Natural killer cell (primary cell): ENCODE measurements at regions not wholly inside any gene's neighbourhood (a gene's known extent, or its start where the extent isn't known, plus 50 kb on each side); places are given as distances from the start of the nearest gene placed in this dataset.

Experiments
- ATAC-seq, 3 donors: fragments of 150-1000 bp in 2 of 3; fragments of 200-7000 bp in 1 of 3; cut with Tn5 transposase; 1 replicate in 1 of 3; 2 replicates in 2 of 3; pipeline ENCODE4 v1.10.0; 2021; ENCODE audit warnings: mild to moderate bottlenecking in 2 of 3, moderate library complexity in 2 of 3
- DNase-seq, 2 donors: peaks; one replicate each; pipeline versions ENCODE4 v3.0.0 to v3.0.0-alpha.2; 2013 to 2021; ENCODE audit warnings: mixed read lengths in 1 of 2
- H3K27ac ChIP-seq: one replicate; pipeline ENCODE4 v1.5.1; 2013; ENCODE audit warnings: mild to moderate bottlenecking, low read length
- H3K27me3 ChIP-seq: one replicate; pipeline ENCODE4 v1.6.1; 2013; ENCODE audit warnings: low read length; ENCODE audit not compliant: control insufficient read depth, insufficient read depth
- H3K36me3 ChIP-seq: one replicate; pipeline ENCODE4 v1.6.1; 2013; ENCODE audit warnings: low read length; ENCODE audit not compliant: control insufficient read depth, insufficient read depth
- H3K4me1 ChIP-seq: one replicate; pipeline ENCODE4 v1.6.1; 2013; ENCODE audit warnings: low read length; ENCODE audit not compliant: control insufficient read depth, insufficient read depth
- H3K4me3 ChIP-seq: one replicate; pipeline ENCODE4 v1.5.1; 2013; ENCODE audit warnings: low read length
- H3K9me3 ChIP-seq: one replicate; pipeline ENCODE4 v1.6.1; 2013; ENCODE audit warnings: low read length; ENCODE audit not compliant: control insufficient read depth, insufficient read depth
- H3K27ac Mint-ChIP-seq, 2 donors: one replicate each; pipeline ENCODE4 v1.8.0; 2022; ENCODE audit warnings: mild to moderate bottlenecking in 2 of 2, mixed read lengths in 2 of 2, moderate library complexity in 1 of 2
- H3K27me3 Mint-ChIP-seq, 2 donors: one replicate each; pipeline ENCODE4 v1.8.0; 2022; ENCODE audit warnings: low read depth in 2 of 2, mixed read lengths in 2 of 2
- H3K36me3 Mint-ChIP-seq: one replicate; pipeline ENCODE4 v1.8.0; 2022; ENCODE audit warnings: mixed read lengths
- H3K4me1 Mint-ChIP-seq, 2 donors: one replicate each; pipeline ENCODE4 v1.8.0; 2022; ENCODE audit warnings: mixed read lengths in 2 of 2
- H3K4me3 Mint-ChIP-seq: one replicate; pipeline ENCODE4 v1.8.0; 2022; ENCODE audit warnings: mild to moderate bottlenecking, moderate library complexity, mixed read lengths
- H3K9me3 Mint-ChIP-seq, 2 donors: one replicate each; pipeline ENCODE4 v1.8.0; 2022; ENCODE audit warnings: mixed read lengths in 2 of 2
- CTCF ChIP-seq: fragments of 200-600 bp; IDR thresholded peaks from one replicate; pipeline ENCODE4 v1.8.0; 2022; ENCODE audit warnings: antibody characterized with exemption
- WGBS: methylation state at CpG from one replicate; pipeline ENCODE4 v1.1.7; 2013; ENCODE audit warnings: missing lambda C conversion rate; ENCODE audit not compliant: insufficient coverage; 5-methylcytosine and 5-hydroxymethylcytosine counted together
- intact Hi-C: fragments of 100-400 bp; cut with micrococcal nuclease; formaldehyde crosslinking; loops from one replicate; pipeline ENCODE4 v1.14.2; 2022

GRCh38 chr2:16324544-16324937, 341.1 kb downstream of the CYRIA start:
- intact Hi-C loops: no loop called here
- Mint-ChIP-seq H3K36me3 (no peaks in the 10 kb centered on the region), H3K4me1 (no peaks in the 10 kb centered on the region), H3K4me3 (no peak overlapping the region), H3K27ac (no peak overlapping the region), H3K27me3 (no peaks in the 10 kb centered on the region), H3K9me3 (no peaks in the 10 kb centered on the region)
- no peaks in the 10 kb centered on the region for H3K4me1 ChIP-seq
- DNase-seq (no peak), ATAC-seq (no peak)
- no peak overlapping the region for H3K27ac ChIP-seq
- no peaks in the 10 kb centered on the region for H3K27me3 ChIP-seq
- H3K4me3 ChIP-seq: no peak overlapping the region
- TF ChIP-seq CTCF: no peak
- no peaks in the 10 kb centered on the region for H3K36me3 ChIP-seq
- no peaks in the 10 kb centered on the region for H3K9me3 ChIP-seq

- TF ChIP-seq CTCF: no peak
- DNase-seq (no peak), ATAC-seq (no peak)
- Histone ChIP-seq H3K4me1 (no peaks in the 10 kb centered on the region), H3K27me3 (no peaks in the 10 kb centered on the region), H3K9me3 (no peaks in the 10 kb centered on the region), H3K27ac (no peak overlapping the region), H3K4me3 (no peak overlapping the region), H3K36me3 (no peaks in the 10 kb centered on the region)
- no peaks in the 10 kb centered on the region for H3K36me3 Mint-ChIP-seq
- no peaks in the 10 kb centered on the region for H3K9me3 Mint-ChIP-seq
- intact Hi-C loops: no loop called here
- no peaks in the 10 kb centered on the region for H3K27me3 Mint-ChIP-seq
- no peak overlapping the region for H3K27ac Mint-ChIP-seq
- no peaks in the 10 kb centered on the region for H3K4me1 Mint-ChIP-seq
- 86% methylated on average over 8 of the region's 9 CpGs for WGBS
- no peak overlapping the region for H3K4me3 Mint-ChIP-seq
Measured at GRCh38 chr2:16323551-16324543, 341.8 kb downstream of the CYRIA start.

DNA sequence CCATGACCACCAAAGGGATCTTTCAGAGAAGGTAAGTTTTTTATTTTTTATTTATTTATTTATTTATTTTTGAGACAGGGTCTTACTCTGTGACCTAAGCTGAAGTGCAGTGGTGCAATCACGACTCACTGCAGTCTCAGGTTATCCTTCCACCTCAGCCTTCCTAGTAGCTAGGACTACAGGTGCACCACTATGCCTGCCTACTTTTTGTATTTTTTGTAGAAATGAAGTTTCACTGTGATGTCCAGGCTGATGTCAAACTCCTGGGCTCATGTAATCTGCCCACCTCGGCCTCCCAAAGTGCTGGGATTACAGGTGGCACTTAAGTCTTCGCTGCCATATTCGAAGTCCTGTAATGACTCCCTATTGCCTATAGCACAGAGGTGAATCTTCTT, 342.5 kb downstream of the CYRIA start:
- WGBS: 84% methylated on average over 4 of the region's 4 CpGs
- Mint-ChIP-seq H3K36me3 (no peaks in the 10 kb centered on the region), H3K27ac (no peak overlapping the region), H3K4me1 (no peaks in the 10 kb centered on the region), H3K9me3 (no peaks in the 10 kb centered on the region), H3K4me3 (no peak overlapping the region), H3K27me3 (no peaks in the 10 kb centered on the region)
- no peak for DNase-seq
- intact Hi-C loops: no loop called here
- no peak for TF ChIP-seq CTCF
- no peak for ATAC-seq
- H3K4me3 ChIP-seq: no peak overlapping the region
- no peaks in the 10 kb centered on the region for H3K27me3 ChIP-seq
- no peaks in the 10 kb centered on the region for H3K4me1 ChIP-seq
- H3K9me3 ChIP-seq: no peaks in the 10 kb centered on the region
- H3K36me3 ChIP-seq: no peaks in the 10 kb centered on the region
- no peak overlapping the region for H3K27ac ChIP-seq
